Liver (tissue), 8 donors: ENCODE measurements at regions not wholly inside any gene's neighbourhood (a gene's known extent, or its start where the extent isn't known, plus 50 kb on each side); places are given as distances from the start of the nearest gene placed in this dataset.
"Not testable (repeated sequence)": the region's sequence is repeated elsewhere in the genome, so short reads cannot be mapped to it uniquely, and the experiment has no call there.

Experiments
- DNase-seq: peaks from one replicate; pipeline ENCODE4 v3.0.0-alpha.2; 2017; ENCODE audit warnings: low spot score
- H3K27ac ChIP-seq, 2 donors: one replicate each; pipeline ENCODE4 v1.7.0; 2013; ENCODE audit warnings: inconsistent platforms in 2 of 2, low read length in 2 of 2, control low read depth in 1 of 2, low read depth in 1 of 2, mild to moderate bottlenecking in 1 of 2
- H3K27me3 ChIP-seq, 4 donors: one replicate each; pipeline versions ENCODE4 v1.6.1 to v1.7.0; 2013; ENCODE audit warnings: low read length in 3 of 4, inconsistent platforms in 1 of 4, mild to moderate bottlenecking in 1 of 4, moderate library complexity in 1 of 4; ENCODE audit not compliant: control insufficient read depth in 4 of 4, insufficient read depth in 4 of 4
- H3K36me3 ChIP-seq, 4 donors: one replicate each; pipeline versions ENCODE4 v1.6.1 to v1.7.0; 2013; ENCODE audit warnings: low read length in 3 of 4, mild to moderate bottlenecking in 3 of 4, low read depth in 1 of 4, moderate library complexity in 1 of 4; ENCODE audit not compliant: control insufficient read depth in 4 of 4, insufficient read depth in 3 of 4
- H3K4me1 ChIP-seq, 4 donors: one replicate each; pipeline versions ENCODE4 v1.6.1 to v1.7.0; 2013; ENCODE audit warnings: low read length in 3 of 4, mild to moderate bottlenecking in 3 of 4, moderate library complexity in 1 of 4; ENCODE audit not compliant: control insufficient read depth in 4 of 4, insufficient read depth in 4 of 4
- H3K4me3 ChIP-seq, 3 donors: one replicate each; pipeline versions ENCODE4 v1.6.1 to v1.7.0; 2013; ENCODE audit warnings: low read length in 3 of 3, control low read depth in 1 of 3, low read depth in 1 of 3, mild to moderate bottlenecking in 1 of 3
- H3K9ac ChIP-seq, 2 donors: one replicate each; pipeline ENCODE4 v1.7.0; 2013; ENCODE audit warnings: low read length in 2 of 2, mild to moderate bottlenecking in 2 of 2, moderate library complexity in 2 of 2, control low read depth in 1 of 2, low read depth in 1 of 2
- H3K9me3 ChIP-seq, 4 donors: one replicate each; pipeline versions ENCODE4 v1.6.1 to v1.7.0; 2013; ENCODE audit warnings: low read length in 3 of 4; ENCODE audit not compliant: control insufficient read depth in 4 of 4
- FOXA1 ChIP-seq: IDR thresholded peaks from 2 replicates; pipeline ENCODE4 v1.6.1; 2016; ENCODE audit warnings: antibody characterized with exemption
- HNF4G ChIP-seq: IDR thresholded peaks from 2 replicates; pipeline ENCODE4 v1.6.1; 2016; ENCODE audit warnings: antibody characterized with exemption
- JUND ChIP-seq, 2 donors: IDR thresholded peaks; 2 replicates each; pipeline ENCODE4 v1.6.1; 2016; ENCODE audit warnings: antibody characterized with exemption in 2 of 2
- RXRA ChIP-seq, 2 donors: IDR thresholded peaks; 2 replicates each; pipeline ENCODE4 v1.6.1; 2017 to 2018; ENCODE audit warnings: antibody characterized with exemption in 2 of 2, mild to moderate bottlenecking in 1 of 2
- SP1 ChIP-seq: IDR thresholded peaks from 2 replicates; pipeline ENCODE4 v1.6.1; 2018; ENCODE audit warnings: antibody characterized with exemption, mild to moderate bottlenecking
- YY1 ChIP-seq: IDR thresholded peaks from 2 replicates; pipeline ENCODE4 v1.6.1; 2016; ENCODE audit warnings: antibody characterized with exemption, mild to moderate bottlenecking
- WGBS: extraction: QIAGEN DNeasy Blood & Tissue Kit; methylation state at CpG from one replicate; pipeline ENCODE4 v1.1.7; 2013; 5-methylcytosine and 5-hydroxymethylcytosine counted together
- TF ChIP-seq, protein P1 (sequence below): IDR thresholded peaks from 2 replicates; pipeline ENCODE4 v1.6.1; 2016; ENCODE audit warnings: antibody characterized with exemption
- TF ChIP-seq, protein P2 (sequence below): IDR thresholded peaks from 2 replicates; pipeline ENCODE4 v1.6.1; 2016; ENCODE audit warnings: antibody characterized with exemption, mild to moderate bottlenecking
- TF ChIP-seq, protein P3 (sequence below): fragments of 150-350 bp; IDR thresholded peaks from 2 replicates; pipeline ENCODE4 v1.5.1; 2017; ENCODE audit warnings: improper control_type of control experiment, low read depth, low read length; ENCODE audit not compliant: missing input control
- TF ChIP-seq, protein P4 (sequence below): IDR thresholded peaks from 2 replicates; pipeline ENCODE4 v1.6.1; 2016; ENCODE audit warnings: antibody characterized with exemption
- donor health status: healthy.
- donor health status: healthy.
- donor health status: healthy.
- donor health status: healthy.
- donor health status: healthy.

DNA sequence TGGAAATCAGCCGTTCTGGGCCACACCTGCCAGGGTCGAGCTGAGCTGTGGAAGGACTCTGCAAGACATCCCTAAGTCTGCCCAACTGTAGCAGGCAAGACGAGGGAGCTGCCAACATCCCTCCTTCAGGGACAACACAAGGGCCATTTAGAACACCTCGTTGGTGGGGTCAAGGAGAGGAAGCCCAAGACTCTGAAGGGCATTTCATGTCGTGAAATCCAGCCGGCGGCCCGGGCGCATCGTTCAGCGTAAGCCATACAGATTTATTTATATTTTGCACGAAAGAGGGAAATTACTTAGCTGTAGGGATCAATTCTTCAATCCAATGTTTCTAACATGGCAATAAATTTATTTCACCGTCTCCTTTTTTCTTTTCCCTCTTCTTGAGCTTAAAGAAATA is 101.7 kb upstream of the ZC3H12A start:
- Histone ChIP-seq H3K4me1 (no peaks in the 10 kb centered on the region), H3K27ac (no peak overlapping the region), H3K9me3 (no peaks in the 10 kb centered on the region), H3K36me3 (no peaks in the 10 kb centered on the region), H3K27me3 (peaks cover 0 to 6% (median 0%) of the 10 kb centered on the region in 4 donors), H3K4me3 (no peak overlapping the region), H3K9ac (no peak overlapping the region)
- no peak for DNase-seq
- TF ChIP-seq RXRA (IDR thresholded peaks at IDR 0.05) = no peak
- 78% methylated on average over 13 of the region's 13 CpGs for WGBS

DNA sequence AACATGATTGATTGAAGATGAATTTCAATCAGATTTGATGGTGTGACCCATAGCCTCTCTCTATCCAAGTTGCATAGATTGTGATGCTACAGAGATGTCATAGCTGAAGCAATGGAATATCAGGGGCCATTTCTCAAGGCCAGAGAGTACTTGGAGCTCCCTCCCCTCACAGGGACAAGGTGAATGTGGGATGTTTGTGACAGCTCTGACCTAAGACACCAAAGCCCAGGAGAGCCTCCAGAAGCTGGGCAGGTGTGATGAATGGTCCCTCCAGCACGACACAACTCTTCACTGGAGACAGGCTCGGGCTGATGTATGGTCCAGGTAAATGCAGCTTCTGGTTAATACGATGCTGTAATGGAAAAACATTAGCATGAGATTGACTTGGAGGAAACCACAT is 101.0 kb upstream of the ZC3H12A start:
- no peak overlapping the region for H3K27ac ChIP-seq
- no peak for DNase-seq
- no peaks in the 10 kb centered on the region for H3K4me1 ChIP-seq
- H3K9me3 ChIP-seq = no peaks in the 10 kb centered on the region
- peaks cover 0 to 6% (median 0%) of the 10 kb centered on the region in 4 donors for H3K27me3 ChIP-seq
- no peak overlapping the region for H3K4me3 ChIP-seq
- TF ChIP-seq, protein P1, sequence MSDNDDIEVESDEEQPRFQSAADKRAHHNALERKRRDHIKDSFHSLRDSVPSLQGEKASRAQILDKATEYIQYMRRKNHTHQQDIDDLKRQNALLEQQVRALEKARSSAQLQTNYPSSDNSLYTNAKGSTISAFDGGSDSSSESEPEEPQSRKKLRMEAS = no peak
- TF ChIP-seq RXRA (IDR thresholded peaks at IDR 0.05) = no peak
- no peak for TF ChIP-seq YY1
- TF ChIP-seq, protein P2, sequence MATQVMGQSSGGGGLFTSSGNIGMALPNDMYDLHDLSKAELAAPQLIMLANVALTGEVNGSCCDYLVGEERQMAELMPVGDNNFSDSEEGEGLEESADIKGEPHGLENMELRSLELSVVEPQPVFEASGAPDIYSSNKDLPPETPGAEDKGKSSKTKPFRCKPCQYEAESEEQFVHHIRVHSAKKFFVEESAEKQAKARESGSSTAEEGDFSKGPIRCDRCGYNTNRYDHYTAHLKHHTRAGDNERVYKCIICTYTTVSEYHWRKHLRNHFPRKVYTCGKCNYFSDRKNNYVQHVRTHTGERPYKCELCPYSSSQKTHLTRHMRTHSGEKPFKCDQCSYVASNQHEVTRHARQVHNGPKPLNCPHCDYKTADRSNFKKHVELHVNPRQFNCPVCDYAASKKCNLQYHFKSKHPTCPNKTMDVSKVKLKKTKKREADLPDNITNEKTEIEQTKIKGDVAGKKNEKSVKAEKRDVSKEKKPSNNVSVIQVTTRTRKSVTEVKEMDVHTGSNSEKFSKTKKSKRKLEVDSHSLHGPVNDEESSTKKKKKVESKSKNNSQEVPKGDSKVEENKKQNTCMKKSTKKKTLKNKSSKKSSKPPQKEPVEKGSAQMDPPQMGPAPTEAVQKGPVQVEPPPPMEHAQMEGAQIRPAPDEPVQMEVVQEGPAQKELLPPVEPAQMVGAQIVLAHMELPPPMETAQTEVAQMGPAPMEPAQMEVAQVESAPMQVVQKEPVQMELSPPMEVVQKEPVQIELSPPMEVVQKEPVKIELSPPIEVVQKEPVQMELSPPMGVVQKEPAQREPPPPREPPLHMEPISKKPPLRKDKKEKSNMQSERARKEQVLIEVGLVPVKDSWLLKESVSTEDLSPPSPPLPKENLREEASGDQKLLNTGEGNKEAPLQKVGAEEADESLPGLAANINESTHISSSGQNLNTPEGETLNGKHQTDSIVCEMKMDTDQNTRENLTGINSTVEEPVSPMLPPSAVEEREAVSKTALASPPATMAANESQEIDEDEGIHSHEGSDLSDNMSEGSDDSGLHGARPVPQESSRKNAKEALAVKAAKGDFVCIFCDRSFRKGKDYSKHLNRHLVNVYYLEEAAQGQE = no peak
- no peak for TF ChIP-seq SP1
- TF ChIP-seq HNF4G = no peak
- WGBS = 67% methylated on average over 3 of the region's 3 CpGs
- no peaks in the 10 kb centered on the region for H3K36me3 ChIP-seq
- H3K9ac ChIP-seq = no peak overlapping the region

DNA sequence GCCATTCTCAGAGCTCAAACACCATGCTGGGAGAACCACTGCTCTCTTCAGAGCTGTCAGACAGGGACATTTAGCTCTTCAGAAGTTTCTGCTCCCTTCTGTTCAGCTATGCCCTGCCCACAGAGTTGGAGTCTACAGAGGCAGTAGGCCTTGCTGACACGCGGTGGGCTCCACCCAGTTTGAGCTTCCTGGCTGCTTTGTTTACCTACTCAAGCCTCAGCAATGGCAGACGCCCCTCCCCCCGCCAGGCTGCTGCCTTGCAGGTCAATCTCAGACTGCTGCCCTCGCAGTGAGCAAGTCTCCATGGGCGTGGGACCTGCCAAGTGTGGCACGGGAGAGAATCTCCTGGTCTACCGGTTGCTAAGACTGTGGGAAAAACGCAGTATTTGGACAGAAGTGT is 93.8 kb upstream of the ZC3H12A start:
- H3K27me3 ChIP-seq, H3K4me3 ChIP-seq, H3K36me3 ChIP-seq, H3K4me1 ChIP-seq, H3K27ac ChIP-seq, H3K9me3 ChIP-seq, H3K9ac ChIP-seq, DNase-seq: not testable (repeated sequence)
- WGBS = 42% methylated on average over 9 of the region's 9 CpGs

DNA sequence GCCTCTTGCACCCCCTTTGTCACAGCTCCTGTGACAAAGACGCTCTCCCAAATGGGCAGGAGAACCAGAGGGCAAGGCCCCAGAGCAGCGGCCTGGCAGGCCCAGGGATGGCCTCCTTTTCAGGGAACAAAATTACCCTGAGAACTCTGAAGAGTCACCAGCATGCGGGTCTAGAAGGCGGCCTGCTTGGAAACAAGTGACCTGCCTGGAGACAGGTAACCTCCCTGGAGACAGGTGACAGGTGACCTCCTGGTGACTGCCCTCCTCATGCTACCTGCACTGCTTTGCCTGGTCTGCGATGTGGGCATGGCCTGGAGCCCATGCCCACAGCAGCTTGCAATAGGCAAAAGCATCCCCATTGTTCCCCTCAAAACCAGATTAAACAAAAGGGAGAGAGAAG is 86.5 kb upstream of the ZC3H12A start:
- no peak for DNase-seq
- TF ChIP-seq YY1 = no peak
- no peak for TF ChIP-seq JUND (IDR thresholded peaks at IDR 0.05)
- TF ChIP-seq, protein P2 = no peak
- TF ChIP-seq, protein P3, sequence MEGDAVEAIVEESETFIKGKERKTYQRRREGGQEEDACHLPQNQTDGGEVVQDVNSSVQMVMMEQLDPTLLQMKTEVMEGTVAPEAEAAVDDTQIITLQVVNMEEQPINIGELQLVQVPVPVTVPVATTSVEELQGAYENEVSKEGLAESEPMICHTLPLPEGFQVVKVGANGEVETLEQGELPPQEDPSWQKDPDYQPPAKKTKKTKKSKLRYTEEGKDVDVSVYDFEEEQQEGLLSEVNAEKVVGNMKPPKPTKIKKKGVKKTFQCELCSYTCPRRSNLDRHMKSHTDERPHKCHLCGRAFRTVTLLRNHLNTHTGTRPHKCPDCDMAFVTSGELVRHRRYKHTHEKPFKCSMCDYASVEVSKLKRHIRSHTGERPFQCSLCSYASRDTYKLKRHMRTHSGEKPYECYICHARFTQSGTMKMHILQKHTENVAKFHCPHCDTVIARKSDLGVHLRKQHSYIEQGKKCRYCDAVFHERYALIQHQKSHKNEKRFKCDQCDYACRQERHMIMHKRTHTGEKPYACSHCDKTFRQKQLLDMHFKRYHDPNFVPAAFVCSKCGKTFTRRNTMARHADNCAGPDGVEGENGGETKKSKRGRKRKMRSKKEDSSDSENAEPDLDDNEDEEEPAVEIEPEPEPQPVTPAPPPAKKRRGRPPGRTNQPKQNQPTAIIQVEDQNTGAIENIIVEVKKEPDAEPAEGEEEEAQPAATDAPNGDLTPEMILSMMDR = no peak
- TF ChIP-seq, protein P1 = no peak
- no peak for TF ChIP-seq FOXA1
- TF ChIP-seq, protein P4, sequence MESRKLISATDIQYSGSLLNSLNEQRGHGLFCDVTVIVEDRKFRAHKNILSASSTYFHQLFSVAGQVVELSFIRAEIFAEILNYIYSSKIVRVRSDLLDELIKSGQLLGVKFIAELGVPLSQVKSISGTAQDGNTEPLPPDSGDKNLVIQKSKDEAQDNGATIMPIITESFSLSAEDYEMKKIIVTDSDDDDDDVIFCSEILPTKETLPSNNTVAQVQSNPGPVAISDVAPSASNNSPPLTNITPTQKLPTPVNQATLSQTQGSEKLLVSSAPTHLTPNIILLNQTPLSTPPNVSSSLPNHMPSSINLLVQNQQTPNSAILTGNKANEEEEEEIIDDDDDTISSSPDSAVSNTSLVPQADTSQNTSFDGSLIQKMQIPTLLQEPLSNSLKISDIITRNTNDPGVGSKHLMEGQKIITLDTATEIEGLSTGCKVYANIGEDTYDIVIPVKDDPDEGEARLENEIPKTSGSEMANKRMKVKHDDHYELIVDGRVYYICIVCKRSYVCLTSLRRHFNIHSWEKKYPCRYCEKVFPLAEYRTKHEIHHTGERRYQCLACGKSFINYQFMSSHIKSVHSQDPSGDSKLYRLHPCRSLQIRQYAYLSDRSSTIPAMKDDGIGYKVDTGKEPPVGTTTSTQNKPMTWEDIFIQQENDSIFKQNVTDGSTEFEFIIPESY = no peak
- WGBS = 89% methylated on average over 5 of the region's 5 CpGs
- Histone ChIP-seq H3K27ac (no peak overlapping the region), H3K27me3 (peaks cover 0 to 4% (median 0%) of the 10 kb centered on the region in 4 donors), H3K36me3 (no peaks in the 10 kb centered on the region), H3K4me3 (no peak overlapping the region), H3K9ac (no peak overlapping the region), H3K4me1 (no peaks in the 10 kb centered on the region), H3K9me3 (no peaks in the 10 kb centered on the region)
